HG03378 (cell line): ENCODE measurements at regions not wholly inside any gene's neighbourhood (a gene's known extent, or its start where the extent isn't known, plus 50 kb on each side); places are given as distances from the start of the nearest gene placed in this dataset.
"Not testable (repeated sequence)": the region's sequence is repeated elsewhere in the genome, so short reads cannot be mapped to it uniquely, and the experiment has no call there.

Experiments used
- ATAC-seq: cut with Tn5 transposase; IDR thresholded peaks from one replicate; pipeline ENCODE4 v1.9.1; 2021; ENCODE audit warnings: mild to moderate bottlenecking, moderate library complexity; ENCODE audit not compliant: unreplicated experiment

- ATAC-seq: no peak
Measured at GRCh38 chr6:98416027-98416426, 418.3 kb upstream of the POU3F2 start.

- ATAC-seq: not testable (repeated sequence)
Measured at GRCh38 chr6:98416497-98417158, 417.7 kb upstream of the POU3F2 start.

GRCh38 chr6:98433325-98434056, 400.9 kb upstream of the POU3F2 start:
- peak; percentile 76 for ATAC-seq

- ATAC-seq: no peak
Measured at GRCh38 chr6:98443633-98444032, 390.7 kb upstream of the POU3F2 start.

- ATAC-seq: no peak
Measured at GRCh38 chr6:98452685-98453084, 381.7 kb upstream of the POU3F2 start.

- no peak for ATAC-seq
Measured at GRCh38 chr6:98454809-98455322, 379.5 kb upstream of the POU3F2 start.

GRCh38 chr6:98458708-98459107, 375.7 kb upstream of the POU3F2 start:
- no peak for ATAC-seq

GRCh38 chr6:98463038-98464000, 371.1 kb upstream of the POU3F2 start:
- ATAC-seq: no peak

GRCh38 chr6:98467091-98467490, 367.3 kb upstream of the POU3F2 start:
- ATAC-seq: no peak

GRCh38 chr6:98467902-98468301, 366.5 kb upstream of the POU3F2 start:
- ATAC-seq: no peak

- no peak for ATAC-seq
Measured at GRCh38 chr6:98469141-98469540, 365.2 kb upstream of the POU3F2 start.

- no peak for ATAC-seq
Measured at GRCh38 chr6:98470821-98471220, 363.6 kb upstream of the POU3F2 start.

- no peak for ATAC-seq
Measured at GRCh38 chr6:98471444-98471843, 362.9 kb upstream of the POU3F2 start.

GRCh38 chr6:98477231-98477630, 357.1 kb upstream of the POU3F2 start:
- ATAC-seq: no peak

GRCh38 chr6:98484696-98485095, 349.7 kb upstream of the POU3F2 start:
- no peak for ATAC-seq

GRCh38 chr6:98485593-98485992, 348.8 kb upstream of the POU3F2 start:
- no peak for ATAC-seq

GRCh38 chr6:98486057-98486456, 348.3 kb upstream of the POU3F2 start:
- no peak for ATAC-seq

- no peak for ATAC-seq
Measured at GRCh38 chr6:98487612-98488011, 346.8 kb upstream of the POU3F2 start.

- ATAC-seq: no peak
Measured at GRCh38 chr6:98498144-98498775, 336.1 kb upstream of the POU3F2 start.

- ATAC-seq: no peak
Measured at GRCh38 chr6:98498866-98499265, 335.5 kb upstream of the POU3F2 start.
